ENCODE measurements at regions not wholly inside any gene's neighbourhood (a gene's known extent, or its start where the extent isn't known, plus 50 kb on each side); places are given as distances from the start of the nearest gene placed in this dataset.

DNA sequence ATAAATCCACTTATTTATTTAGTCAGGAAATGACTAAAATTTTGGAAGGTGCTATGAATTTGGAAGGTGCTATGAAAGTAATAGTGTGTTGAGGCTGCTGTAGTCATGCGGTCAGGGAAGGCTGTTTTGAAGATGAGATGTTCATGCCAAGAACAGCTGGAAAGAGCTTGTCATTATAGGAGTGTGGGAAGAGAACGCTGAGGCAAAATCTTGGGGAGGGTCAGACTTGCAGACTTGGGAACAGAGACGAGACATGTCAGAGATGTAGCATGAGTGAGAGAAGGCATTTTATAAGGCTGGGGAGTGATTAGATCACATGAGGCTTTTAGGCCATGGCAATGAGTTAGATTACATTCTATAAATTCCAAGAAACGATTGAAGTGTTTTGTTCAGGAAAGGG is 124.0 kb upstream of the B3GAT2 start:
- H3K4me3 ChIP-seq, result no peak overlapping the region
- H3K4me1 ChIP-seq, result no peaks in the 10 kb centered on the region
- no peak for DNase-seq (ENCODE audit: low read depth in 1 of 2, low spot score in 1 of 2)
- no peaks in the 10 kb centered on the region for H3K9me3 ChIP-seq
- ChIA-PET POLR2A (no interaction called here), CTCF (no interaction called here)
- no peak overlapping the region for H3K4me2 ChIP-seq
- 53% methylated on average over 4 of the region's 4 CpGs for WGBS (ENCODE audit: missing lambda C conversion rate)
- TF ChIP-seq ESRRA (IDR thresholded peaks at IDR 0.05; ENCODE audit: borderline replicate concordance, low read length) (no peak), CHD4 (IDR thresholded peaks at IDR 0.05; ENCODE audit: borderline replicate concordance) (no peak), EHMT2 (IDR thresholded peaks at IDR 0.05; ENCODE audit: low read depth) (no peak), BHLHE40 (IDR thresholded peaks at IDR 0.05; ENCODE audit: low read depth, low read length) (no peak), ZFP36 (IDR thresholded peaks at IDR 0.05; ENCODE audit: borderline replicate concordance, partially characterized antibody) (no peak), KDM1A (IDR thresholded peaks at IDR 0.05; ENCODE audit: low read depth) (no peak), NR3C1 (IDR thresholded peaks at IDR 0.05) (no peak), JUN (IDR thresholded peaks at IDR 0.05) (no peak), FOSL2 (IDR thresholded peaks at IDR 0.05) (no peak), FOSL2 (CRISPR knock-in tag; IDR thresholded peaks at IDR 0.05) (no peak), NFE2L2 (conservative IDR thresholded peaks at IDR 0.05; ENCODE audit: low read length) (no peak), POLR2AphosphoS2 (conservative IDR thresholded peaks at IDR 0.05; ENCODE audit: low read length) (no peak), EP300 (IDR thresholded peaks at IDR 0.05) (no peak), RAD21 (conservative IDR thresholded peaks at IDR 0.05 in 1 of 2, IDR thresholded peaks at IDR 0.05 in 1 of 2) (no peak), GATA3 (IDR thresholded peaks at IDR 0.05; ENCODE audit: borderline replicate concordance) (no peak), MAZ (IDR thresholded peaks at IDR 0.05; ENCODE audit: borderline replicate concordance, low read depth, low read length) (no peak), RNF2 (IDR thresholded peaks at IDR 0.05; ENCODE audit: borderline replicate concordance, low read depth) (no peak)
- TF ChIP-seq, protein P1, sequence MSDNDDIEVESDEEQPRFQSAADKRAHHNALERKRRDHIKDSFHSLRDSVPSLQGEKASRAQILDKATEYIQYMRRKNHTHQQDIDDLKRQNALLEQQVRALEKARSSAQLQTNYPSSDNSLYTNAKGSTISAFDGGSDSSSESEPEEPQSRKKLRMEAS (IDR thresholded peaks at IDR 0.05), result no peak
- TF ChIP-seq, protein P2, sequence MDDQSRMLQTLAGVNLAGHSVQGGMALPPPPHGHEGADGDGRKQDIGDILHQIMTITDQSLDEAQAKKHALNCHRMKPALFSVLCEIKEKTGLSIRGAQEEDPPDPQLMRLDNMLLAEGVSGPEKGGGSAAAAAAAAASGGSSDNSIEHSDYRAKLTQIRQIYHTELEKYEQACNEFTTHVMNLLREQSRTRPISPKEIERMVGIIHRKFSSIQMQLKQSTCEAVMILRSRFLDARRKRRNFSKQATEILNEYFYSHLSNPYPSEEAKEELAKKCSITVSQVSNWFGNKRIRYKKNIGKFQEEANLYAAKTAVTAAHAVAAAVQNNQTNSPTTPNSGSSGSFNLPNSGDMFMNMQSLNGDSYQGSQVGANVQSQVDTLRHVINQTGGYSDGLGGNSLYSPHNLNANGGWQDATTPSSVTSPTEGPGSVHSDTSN (IDR thresholded peaks at IDR 0.05), result no peak
- ATAC-seq, result no peak
- no peak overlapping the region for H3K27ac ChIP-seq
- FAIRE-seq, result no peak

DNA sequence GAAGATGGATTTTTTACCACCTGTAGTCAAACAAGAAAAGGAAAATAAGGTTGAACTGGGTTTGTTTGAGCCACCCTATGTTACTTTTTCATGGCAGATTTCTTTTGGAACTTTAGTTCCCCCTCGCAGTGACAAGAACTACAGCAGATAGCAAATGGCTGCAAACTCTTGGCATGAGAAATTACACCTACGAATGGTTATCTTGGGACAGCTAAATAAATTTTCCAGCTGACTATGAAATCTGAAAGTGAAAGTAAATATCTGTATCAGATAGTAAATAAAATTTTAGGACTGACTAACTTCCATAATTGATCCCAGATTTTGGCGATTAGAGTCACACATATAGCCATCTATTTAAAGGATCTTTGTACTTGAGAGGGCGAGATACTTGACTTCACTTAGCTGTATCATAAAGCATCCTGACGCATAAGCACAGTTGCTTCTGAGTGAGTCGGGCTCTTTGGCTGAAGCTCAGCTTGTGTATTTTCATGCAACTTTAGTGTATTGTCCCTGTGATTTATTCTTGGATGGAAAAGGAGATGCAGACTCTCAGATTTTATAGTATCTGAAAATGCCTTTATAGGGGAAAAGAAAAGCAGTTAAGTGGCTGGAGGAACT is 125.3 kb upstream of the B3GAT2 start:
- ChIA-PET POLR2A (no interaction called here), CTCF (no interaction called here)
- ATAC-seq (no peak), FAIRE-seq (no peak), DNase-seq (ENCODE audit: low read depth in 1 of 2, low spot score in 1 of 2) (no peak)
- Histone ChIP-seq H3K9me3 (no peaks in the 10 kb centered on the region), H3K4me2 (peak overlapping the region; percentile 19; the same call in 1 of the 3 replicates), H3K27ac (no peak overlapping the region), H3K4me1 (no peaks in the 10 kb centered on the region), H3K4me3 (no peak overlapping the region)
- WGBS (ENCODE audit: missing lambda C conversion rate), result 42% methylated on average over 6 of the region's 6 CpGs
- TF ChIP-seq ESRRA (IDR thresholded peaks at IDR 0.05; ENCODE audit: borderline replicate concordance, low read length) (no peak), JUN (IDR thresholded peaks at IDR 0.05) (no peak), CBX2 (IDR thresholded peaks at IDR 0.05; ENCODE audit: borderline replicate concordance, low read depth) (no peak), KDM1A (IDR thresholded peaks at IDR 0.05; ENCODE audit: low read depth) (no peak)
- TF ChIP-seq, protein P3, sequence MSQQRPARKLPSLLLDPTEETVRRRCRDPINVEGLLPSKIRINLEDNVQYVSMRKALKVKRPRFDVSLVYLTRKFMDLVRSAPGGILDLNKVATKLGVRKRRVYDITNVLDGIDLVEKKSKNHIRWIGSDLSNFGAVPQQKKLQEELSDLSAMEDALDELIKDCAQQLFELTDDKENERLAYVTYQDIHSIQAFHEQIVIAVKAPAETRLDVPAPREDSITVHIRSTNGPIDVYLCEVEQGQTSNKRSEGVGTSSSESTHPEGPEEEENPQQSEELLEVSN (IDR thresholded peaks at IDR 0.05; ENCODE audit: borderline replicate concordance, low read depth), result no peak

DNA sequence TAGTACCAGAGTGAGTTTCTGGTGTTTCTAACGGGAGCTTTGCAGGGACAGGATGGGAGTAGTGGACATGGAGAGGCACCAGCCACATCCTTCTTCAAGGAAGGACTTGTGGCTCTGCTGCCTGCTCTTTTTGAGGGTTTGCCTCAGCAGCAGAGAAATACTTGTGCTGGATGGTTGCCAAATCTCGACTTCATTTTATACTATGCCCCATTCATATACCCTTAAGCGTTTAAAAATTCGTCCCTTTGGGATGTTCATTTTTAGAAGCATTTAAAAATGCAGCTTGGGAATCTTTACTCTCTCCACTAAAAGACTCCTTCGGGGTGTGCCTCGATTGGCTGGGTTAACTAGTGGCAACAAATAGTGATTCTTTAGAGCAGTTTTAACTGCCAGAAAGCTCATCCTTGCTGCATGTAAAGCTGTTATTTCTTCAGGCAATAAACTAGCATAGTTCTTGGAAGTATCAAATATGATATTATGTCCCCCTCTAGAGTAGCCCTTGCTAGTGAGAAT is 126.5 kb upstream of the B3GAT2 start:
- FAIRE-seq (no peak), DNase-seq (ENCODE audit: low read depth in 1 of 2, low spot score in 1 of 2) (no peak), ATAC-seq (no peak)
- ChIA-PET CTCF (no interaction called here), POLR2A (no interaction called here)
- Histone ChIP-seq H3K4me3 (no peak overlapping the region), H3K4me1 (no peaks in the 10 kb centered on the region), H3K4me2 (no peak overlapping the region), H3K27ac (no peak overlapping the region), H3K9me3 (no peaks in the 10 kb centered on the region)
- WGBS (ENCODE audit: missing lambda C conversion rate), result 46% methylated on average over 6 of the region's 6 CpGs
- TF ChIP-seq GATA3 (IDR thresholded peaks at IDR 0.05; ENCODE audit: borderline replicate concordance) (no peak), NR3C1 (IDR thresholded peaks at IDR 0.05) (no peak), JUN (IDR thresholded peaks at IDR 0.05) (no peak), CBX8 (IDR thresholded peaks at IDR 0.05) (no peak), EHMT2 (IDR thresholded peaks at IDR 0.05; ENCODE audit: low read depth) (no peak), CBX2 (IDR thresholded peaks at IDR 0.05; ENCODE audit: borderline replicate concordance, low read depth) (no peak), POLR2A (IDR thresholded peaks at IDR 0.05; ENCODE audit: low read length) (no peak), KDM5A (IDR thresholded peaks at IDR 0.05) (no peak), SMC3 (IDR thresholded peaks at IDR 0.05) (no peak), EP300 (IDR thresholded peaks at IDR 0.05) (no peak), PHF8 (IDR thresholded peaks at IDR 0.05; ENCODE audit: borderline replicate concordance, low read depth) (no peak), CEBPB (IDR thresholded peaks at IDR 0.05) (no peak)
- TF ChIP-seq, protein P2 (IDR thresholded peaks at IDR 0.05), result no peak
- TF ChIP-seq, protein P4, sequence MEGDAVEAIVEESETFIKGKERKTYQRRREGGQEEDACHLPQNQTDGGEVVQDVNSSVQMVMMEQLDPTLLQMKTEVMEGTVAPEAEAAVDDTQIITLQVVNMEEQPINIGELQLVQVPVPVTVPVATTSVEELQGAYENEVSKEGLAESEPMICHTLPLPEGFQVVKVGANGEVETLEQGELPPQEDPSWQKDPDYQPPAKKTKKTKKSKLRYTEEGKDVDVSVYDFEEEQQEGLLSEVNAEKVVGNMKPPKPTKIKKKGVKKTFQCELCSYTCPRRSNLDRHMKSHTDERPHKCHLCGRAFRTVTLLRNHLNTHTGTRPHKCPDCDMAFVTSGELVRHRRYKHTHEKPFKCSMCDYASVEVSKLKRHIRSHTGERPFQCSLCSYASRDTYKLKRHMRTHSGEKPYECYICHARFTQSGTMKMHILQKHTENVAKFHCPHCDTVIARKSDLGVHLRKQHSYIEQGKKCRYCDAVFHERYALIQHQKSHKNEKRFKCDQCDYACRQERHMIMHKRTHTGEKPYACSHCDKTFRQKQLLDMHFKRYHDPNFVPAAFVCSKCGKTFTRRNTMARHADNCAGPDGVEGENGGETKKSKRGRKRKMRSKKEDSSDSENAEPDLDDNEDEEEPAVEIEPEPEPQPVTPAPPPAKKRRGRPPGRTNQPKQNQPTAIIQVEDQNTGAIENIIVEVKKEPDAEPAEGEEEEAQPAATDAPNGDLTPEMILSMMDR (IDR thresholded peaks at IDR 0.05), result no peak
- TF ChIP-seq, protein P3 (IDR thresholded peaks at IDR 0.05; ENCODE audit: borderline replicate concordance, low read depth), result no peak
